CD4-positive, alpha-beta T cell treated with Interleukin-17A for 4 hours (primary cell): ENCODE measurements at regions not wholly inside any gene's neighbourhood (a gene's known extent, or its start where the extent isn't known, plus 50 kb on each side); places are given as distances from the start of the nearest gene placed in this dataset.
"Not testable (repeated sequence)": the region's sequence is repeated elsewhere in the genome, so short reads cannot be mapped to it uniquely, and the experiment has no call there.

Source experiments
- DNase-seq: peaks from one replicate; pipeline ENCODE4 v3.0.0-alpha.2; 2020; ENCODE audit warnings: mixed read lengths

DNA sequence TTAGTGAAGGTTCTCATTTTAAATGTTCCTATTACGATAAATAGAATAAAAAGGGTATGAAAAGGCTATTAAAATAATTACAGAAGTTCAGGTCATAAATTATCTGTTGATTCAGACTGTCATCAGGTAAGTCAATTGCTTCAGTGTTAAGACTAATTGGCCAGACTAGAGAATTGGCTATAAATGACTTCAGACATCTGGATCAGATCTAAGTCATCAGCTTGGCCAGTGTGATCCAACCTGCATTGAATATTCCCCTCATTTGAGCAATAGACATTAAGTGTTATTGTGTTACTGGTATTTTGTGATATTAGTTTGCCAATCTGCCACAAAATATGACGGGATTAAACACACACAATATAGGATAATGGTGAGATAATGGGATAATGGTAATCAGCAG, 377.6 kb upstream of the CITED2 start:
- DNase-seq: no peak

DNA sequence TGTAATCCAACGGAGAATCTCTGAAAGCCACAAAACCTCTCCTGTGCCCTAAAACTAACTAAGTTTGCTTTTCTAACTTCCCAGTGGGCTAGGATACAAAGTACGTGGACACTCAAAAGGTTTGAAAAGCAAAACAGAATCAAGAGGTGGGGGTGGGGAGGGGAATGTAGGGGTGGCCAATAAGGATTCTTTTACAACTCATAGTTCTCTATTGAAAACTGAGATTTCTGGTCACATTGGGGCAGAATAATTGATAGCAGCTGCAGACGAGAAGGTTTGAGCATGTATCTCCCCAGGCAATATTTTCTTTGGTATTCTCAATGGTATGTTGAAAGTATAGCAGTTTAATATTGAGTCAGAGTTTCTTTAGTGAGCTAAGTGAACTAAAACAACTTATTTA, 376.7 kb upstream of the CITED2 start:
- no peak for DNase-seq

DNA sequence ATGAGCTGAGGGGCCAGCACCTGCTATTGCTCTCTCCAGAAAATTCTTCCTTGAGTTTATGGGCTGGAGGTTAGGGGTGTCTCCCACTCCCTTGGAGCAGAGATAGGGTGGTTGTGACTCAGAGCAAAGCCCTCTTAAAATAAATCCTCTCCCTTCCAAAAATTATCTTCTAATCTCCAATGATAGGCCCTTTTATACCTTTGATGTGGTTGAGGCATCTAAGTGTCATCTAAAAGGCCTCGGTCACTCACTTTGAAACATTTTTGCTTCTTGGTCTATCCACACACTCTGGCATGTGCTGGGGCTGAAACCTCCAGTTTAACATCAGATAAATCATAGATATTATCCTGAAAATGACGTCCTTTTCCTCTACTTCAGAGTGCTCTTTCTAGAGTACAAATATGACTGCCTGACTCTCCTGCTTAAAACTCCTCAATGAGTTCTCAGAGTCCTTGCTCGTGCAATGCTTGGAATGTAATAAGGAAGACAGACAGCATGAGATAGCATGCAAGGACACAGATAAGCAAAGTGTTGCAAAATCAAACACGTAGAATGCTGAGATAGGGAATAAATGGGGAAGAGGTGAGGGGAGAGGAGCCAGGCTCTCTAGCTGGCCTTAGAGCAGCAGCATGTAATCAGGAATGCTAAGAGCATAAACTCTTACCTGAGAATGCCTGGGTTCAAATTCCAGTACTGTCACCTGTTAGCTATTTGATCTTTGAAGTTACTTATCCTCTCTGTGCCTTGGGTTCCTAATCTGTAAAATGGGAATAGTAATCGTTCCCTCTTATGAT, 374.1 kb upstream of the CITED2 start:
- DNase-seq: no peak

DNA sequence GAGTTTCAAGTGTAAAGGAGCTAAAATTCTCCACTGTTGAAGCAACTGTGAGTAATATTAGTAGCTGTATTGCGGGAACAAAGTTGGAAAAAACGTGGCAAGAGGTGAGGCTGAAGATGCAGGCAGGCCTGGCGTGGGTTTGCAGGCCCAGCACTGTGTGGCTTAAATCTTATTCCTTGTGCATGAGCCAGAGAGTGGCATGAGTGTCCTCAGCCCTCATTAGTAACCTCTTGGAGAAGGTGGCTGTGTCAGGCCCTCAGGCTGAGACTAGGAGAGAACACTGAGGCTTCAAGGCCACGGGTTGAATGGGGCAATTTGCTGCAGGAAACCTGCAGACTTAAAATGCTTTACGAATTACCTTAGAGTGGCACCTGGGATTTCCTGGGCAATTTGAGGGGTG, 372.7 kb upstream of the CITED2 start:
- DNase-seq: no peak

DNA sequence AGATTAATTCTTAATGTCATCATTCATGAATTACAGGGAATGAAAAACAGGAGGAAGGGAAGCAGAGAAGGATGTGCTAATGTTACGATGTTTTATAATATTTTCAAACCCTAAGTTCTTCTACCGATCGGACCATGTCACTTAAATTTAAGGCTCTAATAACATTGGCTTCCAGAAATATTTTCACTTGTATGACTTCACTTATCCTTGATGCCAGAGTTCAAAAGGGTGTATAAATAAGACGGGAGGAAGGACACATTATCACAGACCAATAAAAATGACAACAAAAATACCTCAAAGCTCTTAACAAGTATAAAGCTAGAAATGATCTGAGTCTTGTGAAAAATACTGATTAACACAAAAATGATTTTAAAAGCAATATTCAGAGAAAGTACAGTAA, 370.4 kb upstream of the CITED2 start:
- DNase-seq: no peak

DNA sequence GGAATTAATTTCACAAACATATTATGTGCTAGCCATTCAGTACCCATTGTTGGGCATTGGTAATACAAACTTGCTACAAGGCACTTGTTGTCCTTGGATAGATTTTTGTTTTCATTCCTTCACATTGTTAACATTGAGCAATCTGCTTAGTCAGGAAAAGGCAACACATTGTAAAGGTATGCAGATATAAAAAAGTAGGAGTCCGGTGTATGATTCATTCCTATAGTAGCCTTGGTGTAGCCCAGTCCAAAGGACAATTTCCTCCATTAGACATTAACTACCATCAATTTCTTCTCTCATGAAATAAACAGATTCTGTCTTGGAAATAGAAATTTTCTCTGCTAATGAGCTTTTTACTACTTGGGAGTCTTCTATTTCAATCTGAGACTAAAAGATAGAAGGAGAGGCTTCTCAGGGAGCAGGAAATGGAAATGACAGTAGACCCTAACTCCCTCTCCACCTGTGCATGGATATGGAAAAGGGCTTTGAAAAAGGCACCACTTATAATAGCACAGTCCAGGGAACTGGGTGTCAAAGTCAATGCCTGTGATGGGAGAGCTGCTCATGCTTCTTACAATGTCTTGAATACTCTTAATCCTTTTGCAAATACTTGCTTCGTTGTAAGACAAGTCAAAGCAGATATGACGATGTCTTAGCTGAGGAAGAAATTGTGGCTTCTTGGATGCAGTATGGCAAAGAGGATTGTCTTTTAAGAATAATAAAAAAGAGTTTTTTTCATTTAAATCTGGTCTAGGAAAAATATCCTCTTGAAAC, 369.4 kb upstream of the CITED2 start:
- DNase-seq: no peak

DNA sequence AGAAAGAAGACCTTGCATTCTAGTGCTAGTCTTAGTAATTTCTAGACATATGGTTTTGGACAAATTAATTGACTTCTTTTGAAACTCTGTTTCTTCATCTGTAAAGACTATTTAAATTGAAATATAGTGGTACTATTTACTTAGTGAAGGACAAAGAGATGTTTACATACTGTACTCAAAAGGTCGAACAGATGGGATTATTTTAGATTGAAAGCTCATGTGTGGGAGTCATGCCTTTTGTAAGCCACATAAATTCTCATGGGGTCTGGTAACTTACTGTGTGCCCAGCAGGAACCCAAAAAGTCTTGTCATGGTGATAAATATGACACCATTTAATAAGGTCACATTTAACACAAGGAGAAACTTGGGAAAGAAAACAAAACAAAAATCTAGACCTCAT, 368.2 kb upstream of the CITED2 start:
- DNase-seq: no peak

DNA sequence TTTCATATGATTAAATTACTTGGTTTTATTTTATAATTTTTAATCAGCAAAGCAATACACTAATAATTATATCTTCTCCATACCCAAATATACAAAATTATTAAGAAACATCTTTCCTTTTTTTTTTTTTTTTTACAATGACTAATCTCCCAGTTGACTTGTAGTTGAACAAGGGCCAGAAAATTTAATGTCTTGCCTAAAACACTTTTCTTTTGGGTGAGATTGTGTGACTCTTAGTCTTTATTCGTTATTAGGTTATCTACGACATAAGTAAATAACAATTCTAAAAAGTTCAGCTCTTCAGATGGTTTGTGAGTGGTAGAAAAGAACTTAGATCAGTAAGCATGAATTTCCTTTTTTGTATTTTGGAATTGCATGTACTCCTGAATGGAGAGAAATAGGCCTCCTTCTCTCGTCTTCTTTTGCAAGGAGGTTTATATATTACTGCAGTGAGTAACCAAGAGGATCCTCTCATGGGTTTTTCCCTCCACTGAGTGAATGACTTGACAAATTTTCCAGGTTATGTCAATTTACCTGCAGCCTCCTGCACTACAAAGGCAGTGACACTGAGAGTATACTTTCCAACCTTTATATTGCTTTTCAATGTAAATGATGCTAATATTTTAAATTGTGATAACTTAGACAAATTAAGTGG, 364.5 kb upstream of the CITED2 start:
- no peak for DNase-seq

DNA sequence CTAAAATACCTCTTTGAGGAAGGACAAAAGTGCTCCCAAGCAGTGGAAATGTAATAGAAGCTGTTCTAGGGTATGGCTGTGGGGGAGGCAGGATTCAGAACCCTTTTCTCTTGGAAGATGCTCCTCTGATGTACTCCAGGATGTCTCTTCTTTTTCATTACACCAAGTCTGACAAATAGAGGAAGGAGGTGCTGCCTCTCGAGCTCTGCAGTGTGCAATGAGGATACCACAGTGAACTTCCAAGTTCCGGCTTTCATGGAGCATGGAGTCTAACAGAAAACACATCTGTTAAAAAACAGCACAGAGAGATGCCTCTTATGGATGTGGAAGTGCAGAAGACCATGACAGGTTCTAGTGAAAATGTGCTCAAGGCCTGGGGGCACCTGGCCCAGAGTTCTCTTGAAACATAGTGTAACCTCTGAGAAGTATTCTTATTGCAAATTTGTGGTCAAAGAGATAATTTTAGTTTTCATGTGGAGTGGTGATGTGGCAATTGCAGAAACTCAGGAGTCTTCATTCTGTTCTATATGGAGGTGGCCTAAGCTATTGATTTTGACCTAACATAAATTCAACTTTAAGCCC, 362.0 kb upstream of the CITED2 start:
- DNase-seq: no peak

DNA sequence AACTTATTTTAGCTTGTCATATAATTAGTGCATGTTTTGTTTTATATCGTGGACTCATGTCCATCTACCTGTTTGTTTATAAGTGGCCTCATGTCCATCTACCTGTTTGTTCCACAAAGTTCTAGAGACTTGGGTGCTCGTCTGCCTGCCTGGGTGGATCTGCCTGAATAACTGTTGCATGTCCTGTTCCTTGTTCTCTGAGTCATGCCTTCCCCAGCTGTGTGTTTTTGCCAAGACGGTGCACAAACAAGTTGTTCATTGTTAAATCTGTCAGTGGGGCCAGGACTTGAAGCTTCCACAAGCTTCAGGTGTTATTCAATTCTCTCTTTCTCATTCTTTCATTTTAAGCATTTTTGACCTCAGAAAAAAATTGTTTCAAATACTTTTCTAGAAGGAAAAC, 358.0 kb upstream of the CITED2 start:
- DNase-seq: no peak

DNA sequence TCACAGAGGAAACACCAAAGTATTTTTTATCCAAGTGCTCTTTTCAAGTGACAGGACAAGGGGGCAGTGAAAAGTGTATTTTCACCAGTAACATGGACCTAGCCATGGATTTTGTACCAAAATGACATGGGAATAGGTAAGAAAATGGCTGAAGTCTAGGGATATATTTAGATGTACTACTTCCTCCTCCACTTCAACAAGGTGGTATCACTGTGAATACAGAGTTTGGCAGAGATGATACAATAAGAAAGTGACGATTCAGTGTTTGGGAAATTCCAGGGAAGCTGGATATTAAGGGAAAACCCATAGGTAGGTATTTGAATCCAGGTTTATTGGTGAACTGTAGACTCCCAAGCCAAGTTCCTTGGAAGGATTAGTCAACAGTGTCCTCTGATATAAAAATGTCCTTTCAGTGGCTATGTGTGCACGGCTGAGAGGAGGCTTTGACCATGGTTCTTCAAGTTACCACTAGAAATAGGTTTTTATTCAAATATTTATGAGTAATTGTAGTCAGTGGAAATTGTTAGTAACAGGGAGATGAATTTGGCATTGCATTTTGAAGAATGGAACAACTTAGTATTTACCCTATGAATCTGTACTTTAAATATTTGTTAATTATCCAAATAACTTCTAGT, 356.0 kb upstream of the CITED2 start:
- DNase-seq: no peak

DNA sequence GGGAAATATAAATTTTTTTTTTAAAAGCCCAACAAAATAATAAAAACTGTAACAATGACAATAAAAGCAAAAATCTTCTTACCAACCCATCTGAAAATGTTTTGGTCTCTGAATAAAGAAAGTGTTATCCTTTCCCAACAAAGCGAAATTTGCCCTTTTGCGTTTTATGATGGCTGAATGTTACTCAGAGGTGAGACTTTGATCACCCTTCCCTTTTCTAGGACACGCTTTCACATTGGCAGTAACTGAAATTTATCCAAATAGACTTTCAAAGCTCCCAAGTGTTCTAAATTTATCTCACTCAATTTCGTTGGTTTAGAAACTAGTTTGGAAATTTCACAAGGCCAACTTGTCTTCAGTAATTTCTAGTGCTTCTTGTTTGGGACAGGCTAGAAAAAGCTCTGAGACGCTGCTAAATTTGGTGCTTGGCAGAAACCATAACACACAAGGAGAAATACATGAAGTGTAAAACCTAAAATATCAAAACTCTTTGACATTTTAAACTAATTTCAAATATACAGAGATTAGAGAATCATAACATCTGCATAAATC, 354.5 kb upstream of the CITED2 start:
- no peak for DNase-seq

DNA sequence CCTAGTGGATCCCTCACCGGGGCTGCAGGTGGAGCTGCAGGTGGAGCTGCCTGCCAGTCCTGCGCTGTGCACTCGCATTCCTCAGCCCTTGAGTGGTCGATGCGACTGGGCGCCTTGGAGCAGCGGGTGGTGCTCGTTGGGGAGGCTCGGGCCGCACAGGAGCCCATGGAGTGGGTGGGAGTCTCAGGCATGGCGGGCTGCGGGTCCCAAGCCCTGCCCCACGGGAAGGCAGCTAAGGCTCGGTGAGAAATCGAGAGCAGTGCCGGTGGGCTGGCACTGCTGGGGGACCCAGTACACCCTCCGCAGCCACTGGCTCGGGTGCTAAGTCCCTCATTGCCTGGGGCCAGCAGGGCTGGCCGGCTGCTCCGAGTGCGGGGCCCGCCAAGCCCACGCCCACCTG, 351.8 kb upstream of the CITED2 start:
- not testable (repeated sequence) for DNase-seq

DNA sequence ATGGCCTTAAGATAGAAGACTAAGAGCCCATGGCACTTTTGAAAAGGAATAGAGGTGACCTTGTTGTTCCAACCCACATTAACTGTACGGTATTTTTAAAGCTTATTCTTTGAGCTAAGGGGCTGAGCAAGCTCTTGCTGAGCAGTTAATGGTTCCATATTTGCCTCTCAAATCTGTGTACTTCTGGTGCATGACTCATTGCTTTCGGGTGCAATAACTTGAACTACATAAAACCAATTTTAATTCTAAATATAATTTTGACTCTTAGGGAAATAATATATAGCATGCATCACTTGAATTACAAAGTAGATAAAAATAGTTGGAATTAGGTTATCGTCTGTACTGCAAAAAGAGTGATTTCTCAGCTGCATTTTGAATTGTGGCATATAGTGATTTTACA, 348.1 kb upstream of the CITED2 start:
- no peak for DNase-seq

DNA sequence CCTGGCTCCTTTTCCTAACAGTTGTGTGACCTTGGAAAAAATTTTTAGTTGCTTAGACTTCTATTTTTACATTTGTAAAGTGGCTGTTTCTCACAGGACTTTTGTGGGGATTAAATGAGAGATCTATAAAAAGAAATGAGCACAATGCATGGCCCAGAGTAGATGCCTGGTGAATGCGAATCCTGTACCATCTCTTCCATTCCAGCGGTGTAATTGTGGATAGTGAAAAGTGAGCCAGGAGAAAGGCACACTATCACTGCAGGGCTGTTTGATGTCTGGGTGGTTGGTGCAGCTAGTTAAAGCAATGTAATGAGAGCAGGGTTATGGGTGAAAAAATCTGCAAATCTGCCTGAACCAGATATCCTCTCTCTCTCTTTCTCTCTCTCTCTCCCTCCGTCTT, 347.5 kb upstream of the CITED2 start:
- no peak for DNase-seq

DNA sequence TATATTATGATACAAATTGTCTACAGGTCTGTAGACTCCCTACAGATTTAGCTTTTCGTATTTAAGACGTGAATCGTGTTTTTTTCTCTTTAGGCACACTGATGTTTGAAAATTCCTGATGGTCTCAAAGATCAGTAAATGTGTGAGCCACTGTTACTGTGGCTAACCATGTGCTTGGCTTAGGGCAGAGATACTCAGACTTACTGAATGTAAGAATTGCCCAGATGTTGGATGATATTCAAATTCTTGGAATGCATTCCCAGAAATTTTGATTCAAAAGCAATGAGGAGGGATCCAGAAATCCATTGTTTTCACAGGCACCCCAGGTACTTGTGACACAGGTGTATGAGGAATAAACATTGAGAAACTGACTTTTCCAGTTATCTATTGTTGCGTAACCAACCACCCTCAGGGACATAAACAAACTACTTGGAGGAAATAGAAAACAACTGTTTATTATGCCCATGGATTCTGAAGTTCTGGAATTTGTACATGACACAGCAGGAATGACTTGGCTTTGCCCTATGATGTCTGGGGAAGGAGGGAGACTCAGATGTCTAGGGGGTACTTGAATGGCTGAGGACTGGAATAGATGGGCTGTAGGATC, 339.6 kb upstream of the CITED2 start:
- DNase-seq: no peak

DNA sequence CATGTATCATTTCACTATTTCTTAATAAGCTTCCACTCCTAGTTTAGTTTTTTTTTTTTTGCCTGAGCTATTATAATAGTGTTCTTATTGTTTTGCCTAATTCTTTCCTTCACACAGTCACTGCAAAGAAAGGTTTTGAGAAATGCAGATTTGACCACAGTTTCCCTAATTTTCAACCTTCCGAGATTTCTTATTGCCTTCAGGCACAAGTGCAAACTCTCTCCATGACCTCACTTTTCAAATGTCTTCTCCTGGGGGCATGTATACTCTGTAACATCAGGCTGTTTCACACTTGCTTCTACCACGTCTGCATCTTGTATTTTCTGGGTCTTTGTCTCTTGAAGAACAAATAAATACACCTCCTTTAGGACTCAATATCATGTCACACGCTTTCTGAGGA, 339.0 kb upstream of the CITED2 start:
- DNase-seq: no peak

DNA sequence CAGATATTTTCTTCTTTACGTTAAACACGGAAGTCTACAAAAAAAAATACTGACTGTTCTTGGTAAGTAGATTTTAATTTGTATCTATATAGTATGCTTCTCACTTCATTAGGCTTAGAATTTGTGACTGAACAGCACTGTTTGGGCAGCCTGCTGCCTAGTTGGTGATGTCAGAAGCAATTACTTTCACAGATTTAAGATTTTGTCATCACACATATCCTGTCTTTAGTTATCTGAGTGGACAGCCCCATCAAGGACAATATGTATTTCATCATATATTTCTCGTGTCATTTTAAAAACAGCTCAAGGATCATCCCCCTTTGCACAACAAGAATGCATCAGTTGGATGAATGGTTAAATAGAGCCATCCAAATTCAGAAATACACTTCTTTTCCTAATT, 338.4 kb upstream of the CITED2 start:
- DNase-seq: no peak

DNA sequence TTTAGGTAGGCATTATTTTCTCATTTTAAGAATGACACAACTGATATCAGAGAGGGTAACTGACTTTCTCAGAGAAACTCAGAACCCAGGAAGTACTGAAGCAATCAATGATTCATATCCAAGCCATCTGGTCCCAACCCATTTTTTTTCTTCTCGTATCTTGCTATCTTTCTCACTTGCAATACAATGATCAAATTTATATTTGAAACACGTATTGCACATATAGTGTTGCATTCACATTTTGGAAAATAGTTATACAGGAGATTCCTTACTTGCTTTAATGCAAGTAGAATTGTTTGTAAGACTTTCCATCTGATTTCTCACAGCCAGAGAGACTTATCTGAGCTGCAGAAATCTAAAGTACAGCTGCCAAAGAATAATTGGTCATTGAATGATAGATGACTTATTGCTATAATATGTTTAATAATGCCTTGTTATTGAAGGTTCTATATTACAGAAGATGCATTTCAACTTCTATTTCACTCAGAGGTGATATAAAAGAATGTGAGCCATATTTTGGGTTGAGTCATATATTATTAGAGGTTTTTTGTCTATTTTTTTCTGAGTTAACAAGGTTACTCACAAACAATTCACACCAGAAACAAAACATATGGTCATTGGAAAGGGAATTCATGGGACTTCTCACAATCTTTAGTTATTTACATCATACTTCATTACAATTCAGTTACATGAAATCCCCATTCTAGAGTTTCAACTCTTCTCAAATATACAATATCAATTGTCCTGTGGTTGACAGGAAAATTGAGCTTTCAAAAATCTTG, 337.5 kb upstream of the CITED2 start:
- DNase-seq: no peak

DNA sequence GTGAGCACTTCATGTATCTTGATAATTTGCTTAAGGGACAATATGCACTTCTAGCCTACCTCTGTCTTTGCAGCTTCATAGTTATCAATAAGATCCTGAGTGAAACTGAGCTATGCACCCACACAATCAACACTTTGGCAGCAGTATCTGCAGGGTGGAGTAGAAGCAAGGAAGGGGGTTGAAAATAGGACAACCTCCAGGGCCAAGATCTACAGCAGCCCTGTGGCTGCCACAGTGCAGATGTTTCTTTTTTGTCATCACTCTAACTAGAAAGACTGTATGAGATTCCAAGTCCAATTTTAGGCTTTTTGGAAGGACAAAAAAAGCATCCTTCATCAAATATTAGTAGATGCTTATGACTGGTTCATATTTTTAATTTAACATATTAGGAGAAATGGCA, 336.1 kb upstream of the CITED2 start:
- no peak for DNase-seq
